ENCODE measurements at regions not wholly inside any gene's neighbourhood (a gene's known extent, or its start where the extent isn't known, plus 50 kb on each side); places are given as distances from the start of the nearest gene placed in this dataset.

DNA sequence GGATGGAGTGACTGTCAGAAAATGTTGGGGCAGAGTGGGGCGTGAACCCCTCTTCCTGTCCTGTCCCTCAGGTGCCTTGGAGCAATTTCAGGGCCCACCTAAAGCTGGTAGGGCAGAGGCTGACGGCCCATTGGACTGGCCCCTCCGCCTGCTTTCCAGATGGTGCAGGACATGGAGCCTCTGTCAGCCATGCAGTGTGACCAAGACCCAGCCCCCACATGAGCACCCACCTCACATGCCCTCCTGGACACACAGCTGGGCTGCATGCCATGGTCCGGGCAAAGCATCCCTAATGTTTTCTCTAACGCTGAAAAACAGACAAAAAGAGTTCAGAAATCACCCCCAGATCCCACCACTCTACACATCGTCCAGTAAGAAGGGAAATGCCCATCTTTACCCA is 51.3 kb upstream of the PSAP start:
- no peak for FAIRE-seq
- Histone ChIP-seq H3K36me3 (replicated peaks in 1 of 2; ENCODE audit: control insufficient read depth in 1 of 2, insufficient read depth in 2 of 2, low read length in 2 of 2) (no peaks in the 10 kb centered on the region), H3K4me3 (replicated peaks in 1 of 3; ENCODE audit: insufficient read depth in 1 of 3, low read depth in 2 of 3, low read length in 3 of 3) (no peak overlapping the region), H3K27me3 (ENCODE audit: control insufficient read depth in 1 of 2, insufficient read depth in 2 of 2, low read length in 2 of 2) (peaks cover 4 to 21% of the 10 kb centered on the region in 2 experiments; a peak in 3 of 5 replicates), H3K9me3 (ENCODE audit: low read length) (no peaks in the 10 kb centered on the region), H3K4me1 (ENCODE audit: insufficient read depth, low read length) (peaks cover 17% of the 10 kb centered on the region; the same call in 1 of the 2 replicates), H4K20me1 (ENCODE audit: insufficient read depth, low read length) (no peaks in the 10 kb centered on the region), H3K9ac (ENCODE audit: insufficient read depth, low read depth, low read length) (no peak overlapping the region), H3K79me2 (ENCODE audit: insufficient read depth, low read length) (no peaks in the 10 kb centered on the region), H3K27ac (ENCODE audit: extremely low read length, insufficient read depth, low read length) (no peak overlapping the region), H3K4me2 (ENCODE audit: low read depth, low read length) (no peak overlapping the region), H2AFZ (ENCODE audit: low read length) (no peak overlapping the region)
- in situ Hi-C loops (cut with HindIII; ENCODE audit: extremely low pct_ligation_motif_present, low pct_unique_long_range_greater_than_20kb) (no loop called here), intact Hi-C loops (cut with micrococcal nuclease; ENCODE audit: unreplicated experiment) (no loop called here)
- no peak for ATAC-seq
- POLR2A ChIA-PET = no interaction called here
- CTCF ChIA-PET (ENCODE audit: low intra/inter-chr PET ratio, low total read pairs) = no interaction called here
- BruUV-seq (replicated peaks) = no TSS peak
- TF ChIP-seq ZNF720 (CRISPR knock-in tag; IDR thresholded peaks at IDR 0.05) = no peak
- TF ChIP-seq, protein P1, sequence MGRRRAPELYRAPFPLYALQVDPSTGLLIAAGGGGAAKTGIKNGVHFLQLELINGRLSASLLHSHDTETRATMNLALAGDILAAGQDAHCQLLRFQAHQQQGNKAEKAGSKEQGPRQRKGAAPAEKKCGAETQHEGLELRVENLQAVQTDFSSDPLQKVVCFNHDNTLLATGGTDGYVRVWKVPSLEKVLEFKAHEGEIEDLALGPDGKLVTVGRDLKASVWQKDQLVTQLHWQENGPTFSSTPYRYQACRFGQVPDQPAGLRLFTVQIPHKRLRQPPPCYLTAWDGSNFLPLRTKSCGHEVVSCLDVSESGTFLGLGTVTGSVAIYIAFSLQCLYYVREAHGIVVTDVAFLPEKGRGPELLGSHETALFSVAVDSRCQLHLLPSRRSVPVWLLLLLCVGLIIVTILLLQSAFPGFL (CRISPR knock-in tag; IDR thresholded peaks at IDR 0.05) = no peak
- TF ChIP-seq, protein P2, sequence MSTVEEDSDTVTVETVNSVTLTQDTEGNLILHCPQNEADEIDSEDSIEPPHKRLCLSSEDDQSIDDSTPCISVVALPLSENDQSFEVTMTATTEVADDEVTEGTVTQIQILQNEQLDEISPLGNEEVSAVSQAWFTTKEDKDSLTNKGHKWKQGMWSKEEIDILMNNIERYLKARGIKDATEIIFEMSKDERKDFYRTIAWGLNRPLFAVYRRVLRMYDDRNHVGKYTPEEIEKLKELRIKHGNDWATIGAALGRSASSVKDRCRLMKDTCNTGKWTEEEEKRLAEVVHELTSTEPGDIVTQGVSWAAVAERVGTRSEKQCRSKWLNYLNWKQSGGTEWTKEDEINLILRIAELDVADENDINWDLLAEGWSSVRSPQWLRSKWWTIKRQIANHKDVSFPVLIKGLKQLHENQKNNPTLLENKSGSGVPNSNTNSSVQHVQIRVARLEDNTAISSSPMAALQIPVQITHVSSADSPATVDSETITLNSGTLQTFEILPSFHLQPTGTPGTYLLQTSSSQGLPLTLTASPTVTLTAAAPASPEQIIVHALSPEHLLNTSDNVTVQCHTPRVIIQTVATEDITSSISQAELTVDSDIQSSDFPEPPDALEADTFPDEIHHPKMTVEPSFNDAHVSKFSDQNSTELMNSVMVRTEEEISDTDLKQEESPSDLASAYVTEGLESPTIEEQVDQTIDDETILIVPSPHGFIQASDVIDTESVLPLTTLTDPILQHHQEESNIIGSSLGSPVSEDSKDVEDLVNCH (CRISPR knock-in tag; IDR thresholded peaks at IDR 0.05) = no peak
- TF ChIP-seq ZNF350 (CRISPR knock-in tag; IDR thresholded peaks at IDR 0.05; ENCODE audit: borderline replicate concordance, low read depth) = no peak
- WGBS (ENCODE audit: low lambda C conversion rate) = 66% methylated on average over 6 of the region's 6 CpGs
- no peak for DNase-seq (ENCODE audit: low spot score)

All from HepG2 (cell line).